ENCODE measurements at regions not wholly inside any gene's neighbourhood (a gene's known extent, or its start where the extent isn't known, plus 50 kb on each side); places are given as distances from the start of the nearest gene placed in this dataset.

DNA sequence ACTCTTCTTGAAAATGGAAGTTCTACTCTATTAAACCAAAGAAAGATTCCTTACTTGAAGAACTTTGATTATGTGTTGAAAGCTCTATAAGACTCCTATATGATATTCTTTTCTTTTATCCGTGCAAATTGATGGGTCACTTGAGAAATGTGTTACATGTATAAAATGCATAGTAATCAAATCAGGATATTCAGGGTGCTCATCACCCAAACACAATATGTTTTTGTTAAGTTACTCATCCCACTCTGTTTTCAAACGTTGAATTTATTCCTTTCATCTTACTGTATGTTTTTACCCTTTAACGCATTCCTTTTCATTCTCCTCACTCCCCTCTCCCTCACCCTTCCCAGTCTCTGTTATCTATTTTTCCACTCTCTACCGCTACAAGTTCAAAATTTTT is 305.5 kb upstream of the KYNU start:
- Histone ChIP-seq H2BK15ac (ENCODE audit: low read length) (no peak overlapping the region), H4K20me1 (replicated peaks in 1 of 2; ENCODE audit: control insufficient read depth in 1 of 2, insufficient read depth in 2 of 2, low read length in 2 of 2) (no peaks in the 10 kb centered on the region), H4K91ac (replicated peaks; ENCODE audit: insufficient read length, low read length) (no peak overlapping the region), H2BK5ac (ENCODE audit: low read depth, low read length) (no peak overlapping the region), H3K79me1 (ENCODE audit: low read depth, low read length) (no peaks in the 10 kb centered on the region), H3K23me2 (ENCODE audit: low read depth, low read length) (no peaks in the 10 kb centered on the region), H4K5ac (ENCODE audit: insufficient read length, low read depth, low read length) (no peak overlapping the region), H2BK20ac (ENCODE audit: low read length) (no peak overlapping the region), H3K56ac (replicated peaks; ENCODE audit: insufficient read length, low read depth, low read length) (no peak overlapping the region), H2AFZ (ENCODE audit: low read length) (no peak overlapping the region), H3K27me3 (replicated peaks in 1 of 4; ENCODE audit: control insufficient read depth in 3 of 4, extremely low read depth in 1 of 4, insufficient read depth in 3 of 4, low read length in 3 of 4) (no peaks in the 10 kb centered on the region), H3K4me2 (ENCODE audit: insufficient read depth in 1 of 2, low read depth in 2 of 2, low read length in 2 of 2) (no peak overlapping the region), H3K27ac (ENCODE audit: low read depth, low read length) (no peak overlapping the region), H2AK5ac (ENCODE audit: low read depth, low read length) (no peak overlapping the region), H3K36me3 (ENCODE audit: control insufficient read depth in 2 of 4, insufficient read depth in 4 of 4, low read length in 3 of 4) (no peaks in the 10 kb centered on the region), H3K18ac (ENCODE audit: extremely low read depth, low read length) (no peak overlapping the region), H4K8ac (ENCODE audit: extremely low read depth, insufficient read depth, low read length) (no peak overlapping the region), H3K4me3 (ENCODE audit: extremely low read depth in 1 of 4, insufficient read depth in 2 of 4, low read depth in 3 of 4, low read length in 4 of 4) (no peak overlapping the region), H3K23ac (ENCODE audit: insufficient read length) (no peak overlapping the region), H3K4me1 (replicated peaks in 1 of 4; ENCODE audit: control insufficient read depth in 3 of 4, insufficient read depth in 4 of 4, low read length in 3 of 4) (no peaks in the 10 kb centered on the region; a peak in 1 of 7 replicates), H3K9me3 (ENCODE audit: insufficient read depth in 2 of 2, low read depth in 1 of 2, low read length in 1 of 2) (no peaks in the 10 kb centered on the region), H2BK120ac (replicated peaks; ENCODE audit: low read depth, low read length) (no peak overlapping the region), H2BK12ac (ENCODE audit: low read depth, low read length) (no peak overlapping the region), H3K79me2 (ENCODE audit: control insufficient read depth in 1 of 2, insufficient read depth in 2 of 2, low read length in 2 of 2) (no peaks in the 10 kb centered on the region), H3K14ac (ENCODE audit: insufficient read length) (no peak overlapping the region), H3K9ac (replicated peaks in 1 of 4; ENCODE audit: extremely low read depth in 1 of 4, low read depth in 3 of 4, low read length in 3 of 4) (no peak overlapping the region), H3K4ac (replicated peaks; ENCODE audit: insufficient read length, low read depth, low read length) (no peak overlapping the region)
- ChIA-PET CTCF (ENCODE audit: partially characterized antibody) (no interaction called here), POLR2A (ENCODE audit: partially characterized antibody) (no interaction called here)
- DNase-seq (ENCODE audit: low read depth in 1 of 2, low spot score in 2 of 2) = no peak
- FAIRE-seq = no peak
- 86 to 100% methylated on average over 3 to 4 of the region's 4 CpGs for whole genome bisulfite sequencing, 2 experiments (ENCODE audit: extremely low coverage in 1 of 2, insufficient coverage in 1 of 2, insufficient read length in 1 of 2, insufficient replicate concordance in 2 of 2, low coverage in 1 of 2, low lambda C conversion rate in 2 of 2, missing lambda C conversion rate in 1 of 2)
- TF ChIP-seq SAP30 (IDR thresholded peaks at IDR 0.05; ENCODE audit: insufficient read depth, insufficient replicate concordance, low read length) (no peak), TAF1 (IDR thresholded peaks at IDR 0.05; ENCODE audit: low read depth, low read length) (no peak), CEBPB (IDR thresholded peaks at IDR 0.05; ENCODE audit: low read depth, low read length) (no peak)

All from H1 (cell line).